GM21576 (cell line): ENCODE measurements at regions not wholly inside any gene's neighbourhood (a gene's known extent, or its start where the extent isn't known, plus 50 kb on each side); places are given as distances from the start of the nearest gene placed in this dataset.

ENCODE experiments used
- ATAC-seq: cut with Tn5 transposase; IDR thresholded peaks from one replicate; pipeline ENCODE4 v1.9.1; 2021; ENCODE audit warnings: mild to moderate bottlenecking, moderate library complexity; ENCODE audit not compliant: unreplicated experiment

- ATAC-seq: no peak
Observed at GRCh38 chr6:137729866-137730629, 137.0 kb upstream of the TNFAIP3 start.

DNA sequence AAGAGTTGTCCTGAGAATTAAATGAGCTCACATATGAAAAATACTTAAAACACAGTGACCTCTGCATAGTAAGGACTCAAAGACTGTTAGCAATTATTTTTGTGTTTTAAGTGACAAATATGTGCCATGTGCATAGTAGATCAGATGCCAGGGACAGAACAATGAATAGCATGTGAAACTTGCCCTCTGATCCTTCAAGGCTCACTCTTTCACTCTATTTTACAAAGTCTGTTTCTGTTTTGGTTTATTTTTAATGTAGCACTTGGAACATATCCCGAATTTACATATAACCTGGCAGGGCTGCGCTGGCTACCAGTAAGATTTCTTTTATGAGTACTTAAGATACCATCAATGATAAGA lies 135.5 kb upstream of the TNFAIP3 start:
- no peak for ATAC-seq

DNA sequence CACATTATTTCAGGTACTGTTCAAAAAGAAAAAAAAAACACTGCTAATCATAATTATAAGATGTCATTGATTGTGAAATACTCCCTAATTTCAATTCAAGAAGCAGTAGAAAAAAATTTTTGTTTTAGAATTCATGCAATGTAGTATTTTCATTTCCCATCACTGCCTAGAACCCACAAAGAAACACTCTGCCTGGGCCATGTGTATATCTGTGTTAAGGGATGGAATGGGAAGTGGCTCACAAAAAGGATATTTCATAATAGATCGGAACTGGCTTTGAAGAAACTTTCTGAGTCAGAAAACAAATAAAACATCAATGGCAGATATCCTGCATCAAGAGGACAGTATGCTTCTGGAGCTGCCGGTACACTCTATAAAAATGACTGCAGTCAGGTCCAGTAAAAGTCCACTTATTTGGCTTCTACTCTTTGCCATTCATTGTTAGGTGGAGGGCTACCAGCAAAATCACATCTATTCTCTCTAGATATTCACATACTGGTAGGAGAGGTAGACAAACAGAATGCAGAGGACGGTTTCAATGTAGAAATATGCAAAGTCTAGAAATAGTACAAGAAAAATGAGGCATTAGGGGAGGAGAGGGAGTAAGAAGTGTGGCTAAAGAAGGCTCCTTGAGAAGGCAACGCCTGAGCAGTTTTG lies 135.0 kb upstream of the TNFAIP3 start:
- no peak for ATAC-seq

GRCh38 chr6:137733372-137733771 lies 133.7 kb upstream of the TNFAIP3 start:
- ATAC-seq: no peak

- no peak for ATAC-seq
Observed at GRCh38 chr6:137734005-137734874, 132.8 kb upstream of the TNFAIP3 start.

DNA sequence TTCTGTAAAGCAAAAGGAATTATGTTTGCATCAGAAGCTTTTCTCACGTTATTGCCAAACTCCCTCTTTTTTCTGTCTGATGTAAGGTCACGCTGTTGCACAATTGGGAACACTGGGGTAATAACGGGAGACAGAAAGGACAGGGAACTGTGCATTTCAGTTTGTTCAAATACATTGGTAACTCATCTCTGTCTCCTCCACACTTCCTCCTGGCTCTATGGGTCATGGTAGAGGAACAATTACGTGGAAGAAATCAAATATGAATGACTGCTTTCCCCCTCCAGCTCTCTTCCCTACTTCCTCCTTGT lies 132.2 kb upstream of the TNFAIP3 start:
- no peak for ATAC-seq

GRCh38 chr6:137736048-137736818 lies 130.8 kb upstream of the TNFAIP3 start:
- peak; percentile 83 for ATAC-seq

- no peak for ATAC-seq
Observed at GRCh38 chr6:137736911-137737310, 130.1 kb upstream of the TNFAIP3 start.

DNA sequence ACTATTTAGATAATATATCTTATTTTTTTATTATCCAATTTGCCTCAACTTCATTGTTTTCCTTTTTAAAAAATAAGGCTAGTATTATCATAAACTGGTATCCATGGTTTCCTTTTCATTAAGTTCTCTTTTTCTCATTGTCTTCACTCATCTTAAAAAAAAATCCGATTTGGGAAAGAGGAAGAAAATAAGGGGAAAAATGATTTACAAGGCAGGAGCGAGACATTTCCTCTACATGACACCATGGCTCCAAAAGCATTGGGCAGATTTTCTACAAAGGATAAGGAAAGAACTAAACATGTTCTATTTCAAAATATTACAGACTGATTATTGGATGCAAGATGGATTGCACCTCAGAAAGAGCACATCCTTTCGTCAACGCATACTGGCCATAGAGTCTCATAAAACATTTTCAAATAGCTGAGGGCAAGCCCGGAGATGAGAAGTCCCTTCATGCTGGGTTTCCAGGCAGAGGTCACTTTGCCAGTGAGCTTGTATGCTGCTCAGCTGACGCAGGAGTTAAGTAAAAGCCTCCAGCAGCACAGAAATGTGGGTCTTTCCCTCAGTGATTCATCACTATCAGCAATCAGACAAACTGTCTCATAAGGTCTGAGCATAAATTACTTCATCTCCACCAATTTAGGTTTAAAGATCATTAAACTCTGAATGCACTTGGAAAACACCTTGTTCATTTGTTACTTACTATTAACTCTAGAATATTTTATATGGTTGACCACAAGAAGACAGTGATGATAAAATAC lies 129.0 kb upstream of the TNFAIP3 start:
- no peak for ATAC-seq

GRCh38 chr6:137738931-137739504 lies 128.0 kb upstream of the TNFAIP3 start:
- ATAC-seq: no peak

- ATAC-seq: no peak
Observed at GRCh38 chr6:137739544-137739943, 127.5 kb upstream of the TNFAIP3 start.

GRCh38 chr6:137740091-137740755 lies 126.8 kb upstream of the TNFAIP3 start:
- no peak for ATAC-seq

DNA sequence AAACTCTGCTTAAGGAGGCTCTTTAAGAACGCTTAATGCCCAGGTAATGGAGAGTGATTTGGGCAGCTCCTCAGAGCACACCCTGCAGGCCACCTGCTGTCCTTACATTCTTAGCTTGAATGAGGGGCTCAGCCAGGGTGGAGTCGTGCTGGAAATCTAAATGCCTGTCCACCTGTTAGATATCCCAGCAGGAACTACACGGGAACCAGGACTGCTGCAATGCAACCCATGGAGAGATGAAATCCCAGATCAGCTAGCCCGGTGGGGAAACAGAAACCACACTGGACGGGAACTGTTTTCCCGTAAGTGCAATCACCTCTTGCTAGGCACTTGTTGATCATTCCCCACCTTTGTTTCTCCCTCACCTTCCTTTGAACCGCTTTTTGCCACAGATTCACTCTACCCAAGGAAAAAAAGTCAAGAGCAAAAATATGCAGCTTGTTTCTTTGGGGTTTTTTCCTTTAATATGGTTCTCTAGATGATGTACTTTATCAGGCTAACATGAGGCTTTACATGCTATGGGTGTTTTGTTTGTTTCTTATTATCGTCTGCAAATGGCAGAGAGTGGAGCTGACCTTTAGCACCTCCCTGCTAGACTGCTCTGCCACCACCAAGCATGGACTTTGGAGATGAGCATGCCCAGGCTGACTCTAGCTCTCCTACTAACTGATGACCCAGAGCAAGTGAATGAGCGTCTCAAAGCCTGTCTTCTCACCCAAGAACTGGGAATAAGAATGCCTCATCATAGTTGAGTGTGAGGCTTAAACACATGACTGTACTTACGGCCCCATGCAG lies 125.9 kb upstream of the TNFAIP3 start:
- no peak for ATAC-seq

DNA sequence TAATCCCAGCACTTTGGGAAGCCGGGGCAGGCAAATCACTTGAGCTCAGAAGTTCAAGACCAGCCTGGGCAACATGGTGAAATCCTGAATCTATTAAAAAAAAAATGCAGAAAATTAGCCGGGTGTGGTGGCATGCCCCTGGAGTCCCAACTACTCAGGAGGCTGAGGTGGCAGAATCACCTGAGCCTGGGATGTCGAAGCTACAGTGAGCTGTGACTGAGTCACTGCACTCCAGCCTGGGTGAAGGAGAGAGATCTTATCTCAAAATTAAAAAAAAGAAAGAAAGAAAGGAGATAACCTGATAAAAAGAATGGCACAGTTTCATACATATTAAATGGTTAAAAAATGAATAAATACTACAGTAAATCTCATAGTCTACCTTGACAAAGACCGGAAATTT lies 123.6 kb upstream of the TNFAIP3 start:
- no peak for ATAC-seq

DNA sequence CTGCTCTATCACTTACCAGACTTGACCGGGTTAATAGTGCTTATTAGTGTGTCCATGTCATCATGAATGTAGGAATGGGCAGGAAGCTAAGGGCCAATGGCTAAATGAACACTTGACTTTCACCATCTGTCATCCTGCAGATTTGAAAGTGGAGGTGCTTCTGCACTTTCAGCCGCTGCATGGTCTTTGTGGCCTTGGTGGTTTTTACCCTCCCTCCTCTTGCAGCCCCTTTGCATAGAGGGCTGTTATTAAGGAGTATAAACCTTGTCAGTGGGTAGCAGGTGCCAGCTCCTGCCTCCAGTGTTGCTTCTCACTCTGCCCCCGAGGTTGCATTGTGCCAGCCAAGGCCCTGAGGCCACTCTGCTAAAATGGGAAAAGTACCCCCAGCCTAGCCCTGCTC lies 122.2 kb upstream of the TNFAIP3 start:
- ATAC-seq: peak; percentile 77

- no peak for ATAC-seq
Observed at GRCh38 chr6:137745321-137745720, 121.7 kb upstream of the TNFAIP3 start.

- no peak for ATAC-seq
Observed at GRCh38 chr6:137746264-137746663, 120.8 kb upstream of the TNFAIP3 start.

- no peak for ATAC-seq
Observed at GRCh38 chr6:137749696-137750211, 117.3 kb upstream of the TNFAIP3 start.
